SK-N-SH (cell line): ENCODE measurements at regions not wholly inside any gene's neighbourhood (a gene's known extent, or its start where the extent isn't known, plus 50 kb on each side); places are given as distances from the start of the nearest gene placed in this dataset.

Source experiments
- JUND ChIP-seq: IDR thresholded peaks from 2 replicates; pipeline ENCODE4 v1.4.0; 2012
- RAD21 ChIP-seq: IDR thresholded peaks from 2 replicates; pipeline ENCODE4 v1.6.1; 2012; ENCODE audit warnings: mild to moderate bottlenecking, low read length
- TAF1 ChIP-seq: IDR thresholded peaks from 2 replicates; pipeline ENCODE4 v1.6.1; 2012; ENCODE audit warnings: low read depth, mild to moderate bottlenecking, low read length, moderate library complexity, borderline replicate concordance
- USF2 ChIP-seq: fragments of 150-350 bp; IDR thresholded peaks from 2 replicates; pipeline ENCODE4 v1.6.1; 2017; ENCODE audit warnings: antibody characterized with exemption, low read length, low read depth, borderline replicate concordance
- TF ChIP-seq, protein P1 (sequence below): fragments of 200-600 bp; sonication (generic); IDR thresholded peaks from 2 replicates; pipeline ENCODE4 v1.6.1; 2017; ENCODE audit warnings: antibody characterized with exemption, mild to moderate bottlenecking, moderate library complexity

GRCh38 chr10:29394321-29394932, 105.6 kb downstream of the LYZL1 start:
- TF ChIP-seq, protein P1, sequence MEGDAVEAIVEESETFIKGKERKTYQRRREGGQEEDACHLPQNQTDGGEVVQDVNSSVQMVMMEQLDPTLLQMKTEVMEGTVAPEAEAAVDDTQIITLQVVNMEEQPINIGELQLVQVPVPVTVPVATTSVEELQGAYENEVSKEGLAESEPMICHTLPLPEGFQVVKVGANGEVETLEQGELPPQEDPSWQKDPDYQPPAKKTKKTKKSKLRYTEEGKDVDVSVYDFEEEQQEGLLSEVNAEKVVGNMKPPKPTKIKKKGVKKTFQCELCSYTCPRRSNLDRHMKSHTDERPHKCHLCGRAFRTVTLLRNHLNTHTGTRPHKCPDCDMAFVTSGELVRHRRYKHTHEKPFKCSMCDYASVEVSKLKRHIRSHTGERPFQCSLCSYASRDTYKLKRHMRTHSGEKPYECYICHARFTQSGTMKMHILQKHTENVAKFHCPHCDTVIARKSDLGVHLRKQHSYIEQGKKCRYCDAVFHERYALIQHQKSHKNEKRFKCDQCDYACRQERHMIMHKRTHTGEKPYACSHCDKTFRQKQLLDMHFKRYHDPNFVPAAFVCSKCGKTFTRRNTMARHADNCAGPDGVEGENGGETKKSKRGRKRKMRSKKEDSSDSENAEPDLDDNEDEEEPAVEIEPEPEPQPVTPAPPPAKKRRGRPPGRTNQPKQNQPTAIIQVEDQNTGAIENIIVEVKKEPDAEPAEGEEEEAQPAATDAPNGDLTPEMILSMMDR = no peak
- TF ChIP-seq TAF1 (no peak), JUND (no peak), RAD21 (no peak), USF2 (no peak)
